ACHN (cell line): ENCODE measurements at regions not wholly inside any gene's neighbourhood (a gene's known extent, or its start where the extent isn't known, plus 50 kb on each side); places are given as distances from the start of the nearest gene placed in this dataset.

Experiments
- DNase-seq: peaks from one replicate; pipeline ENCODE4 v3.0.0-alpha.2; 2015
- in situ Hi-C: cut with HindIII; loops from 2 replicates; pipeline ENCODE4 v1.10.0; 2017; ENCODE audit warnings: low sequenced_read_pairs, low pct_ligation_motif_present, low pct_unique_long_range_greater_than_20kb

DNA sequence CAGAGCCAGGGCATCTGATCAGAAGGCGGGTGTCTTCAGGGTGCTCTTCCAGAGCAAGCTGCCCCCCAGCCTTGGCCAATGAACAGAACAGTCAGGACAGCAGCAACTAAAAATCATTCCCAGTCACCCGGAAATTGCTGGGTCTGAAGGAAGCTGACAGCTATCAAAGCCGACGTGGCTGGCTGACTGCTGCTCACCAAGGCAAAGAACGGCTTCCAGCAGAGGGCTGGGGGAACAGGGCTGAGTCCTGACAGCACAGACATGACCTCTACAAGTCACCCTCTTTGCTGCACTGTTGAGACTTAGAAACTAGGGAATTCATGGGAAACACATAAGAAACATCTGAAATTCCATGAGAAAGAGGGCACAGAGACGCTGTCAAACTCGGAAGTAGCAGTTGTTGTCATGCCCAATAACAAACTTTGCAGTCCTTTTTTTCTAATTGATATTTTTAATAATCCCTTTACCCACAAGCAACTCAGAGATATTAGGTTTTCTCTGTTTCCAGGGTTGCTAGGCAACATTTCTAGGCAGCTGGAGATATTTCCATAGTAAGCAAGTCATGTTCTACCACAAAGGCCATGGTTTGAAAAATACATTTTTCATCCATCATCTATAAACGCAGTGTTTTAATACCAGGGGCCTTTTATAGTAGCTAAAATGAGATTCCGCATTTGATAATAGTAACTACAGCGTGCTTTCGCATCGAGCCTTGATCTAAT is 365.2 kb downstream of the SEC23A start:
- in situ Hi-C loops = no loop called here
- DNase-seq = no peak

DNA sequence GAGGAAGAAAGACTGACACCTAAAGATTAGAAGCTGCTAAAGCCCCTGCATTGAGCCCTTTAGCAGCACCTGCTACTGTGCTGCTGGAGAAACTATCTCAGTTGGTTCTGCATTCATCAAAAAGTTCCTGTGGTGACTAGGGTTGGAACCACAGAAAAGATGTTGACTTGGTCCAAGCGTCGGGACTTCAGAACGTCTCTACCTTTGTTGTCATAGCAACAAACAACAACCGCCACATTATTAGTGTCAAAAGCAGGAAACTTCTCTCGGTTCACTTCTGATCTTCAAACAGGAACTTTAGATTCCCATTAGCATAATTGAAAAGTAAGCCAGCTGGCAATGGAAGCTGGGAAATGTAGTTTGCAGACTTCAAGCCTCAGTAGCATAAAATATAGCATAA is 368.0 kb downstream of the SEC23A start:
- no peak for DNase-seq
- in situ Hi-C loops = no loop called here

DNA sequence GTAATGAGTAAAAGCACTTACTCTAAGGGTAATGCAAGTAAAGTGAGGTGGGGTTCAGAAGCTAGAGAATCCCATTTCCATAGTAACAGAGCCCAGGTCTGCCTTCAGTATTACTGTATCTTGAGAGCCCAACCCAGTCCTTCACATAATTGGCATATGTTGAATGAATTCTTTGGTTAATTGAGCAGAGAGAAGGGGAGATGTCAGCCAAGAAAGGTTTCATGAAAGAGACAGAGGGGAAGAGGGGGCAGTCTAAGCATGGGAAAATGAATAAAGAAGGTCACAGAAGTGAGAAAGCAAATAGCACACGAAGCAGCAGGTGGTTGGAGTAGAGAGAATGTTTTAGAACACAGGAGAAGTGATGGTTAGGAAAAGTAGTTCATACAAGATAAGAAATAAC is 371.1 kb downstream of the SEC23A start:
- in situ Hi-C loops = no loop called here
- DNase-seq = no peak

DNA sequence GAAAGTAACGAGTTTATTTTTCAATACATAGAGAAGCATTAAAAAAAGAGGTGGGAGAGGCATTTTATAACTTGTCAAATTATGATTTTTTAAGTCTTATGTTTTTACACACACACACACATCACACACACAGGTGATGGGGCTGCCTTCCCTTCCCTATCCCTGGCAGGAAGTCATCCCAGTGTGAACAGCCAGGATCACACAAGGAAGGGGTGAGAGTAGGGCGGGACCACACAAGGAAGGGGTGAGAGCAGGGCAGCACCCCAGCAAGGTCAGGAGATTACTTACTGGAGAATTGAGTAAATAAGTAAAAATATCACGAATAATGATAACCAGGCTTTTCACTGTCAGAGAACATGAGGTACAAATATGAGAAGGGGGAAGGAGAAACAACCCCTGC is 372.6 kb downstream of the SEC23A start:
- in situ Hi-C loops = no loop called here
- no peak for DNase-seq

DNA sequence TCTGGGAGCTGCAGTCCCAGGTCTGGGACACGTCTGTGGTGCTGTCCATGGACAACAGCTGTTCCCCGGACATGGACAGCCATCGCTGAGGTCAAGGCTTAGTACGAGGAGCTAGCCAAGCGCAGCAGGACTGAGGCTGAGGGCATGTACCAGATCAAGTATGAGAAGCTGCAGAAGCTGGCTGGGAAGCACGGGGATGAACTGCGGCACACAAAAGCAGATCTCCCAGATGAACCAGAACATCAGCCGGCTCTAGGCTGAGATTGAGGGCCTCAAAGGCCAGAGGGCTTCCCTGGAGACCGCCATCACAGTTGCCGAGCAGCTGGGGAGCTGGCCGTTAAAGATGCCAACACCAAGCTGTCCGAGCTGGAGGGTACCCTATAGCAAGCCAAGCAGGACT is 375.3 kb downstream of the SEC23A start:
- in situ Hi-C loops = no loop called here
- no peak for DNase-seq

DNA sequence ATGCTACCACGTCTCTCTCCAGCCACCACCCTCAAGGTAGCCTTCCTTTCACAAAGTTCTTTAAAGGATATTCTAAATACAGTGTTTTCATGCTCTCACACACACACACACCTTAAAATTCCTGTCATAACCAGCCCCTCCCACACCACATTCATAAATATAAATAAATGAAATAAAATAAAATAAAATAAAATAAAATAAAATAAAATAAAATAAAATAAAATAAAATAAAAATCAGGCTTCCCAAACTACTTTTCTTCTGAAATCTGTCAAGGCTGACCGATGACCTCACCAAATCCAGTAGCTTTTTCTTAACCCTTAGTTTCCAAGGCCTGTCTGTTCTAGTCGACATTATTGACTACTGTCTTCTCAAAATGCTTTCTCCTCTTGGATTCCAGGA is 378.4 kb downstream of the SEC23A start:
- in situ Hi-C loops = no loop called here
- no peak for DNase-seq

DNA sequence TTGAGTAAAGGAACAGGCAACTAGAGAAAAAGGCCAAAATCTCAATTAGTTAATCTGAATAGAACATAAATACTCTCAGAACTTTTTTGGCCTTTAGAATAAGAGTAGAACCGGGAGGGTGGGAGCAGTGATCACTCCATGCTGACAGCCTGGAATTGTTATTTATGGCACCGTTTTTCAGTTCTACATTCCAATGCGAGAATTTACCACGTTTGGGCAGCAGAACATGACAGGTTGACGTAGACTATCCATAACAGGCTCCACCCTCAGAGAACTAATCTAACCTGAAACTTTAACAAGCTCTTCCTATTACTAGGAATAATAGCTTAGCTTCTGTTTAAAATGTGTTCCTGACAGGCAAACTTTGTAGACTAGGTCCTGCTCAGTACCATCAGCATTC is 379.1 kb downstream of the SEC23A start:
- in situ Hi-C loops = no loop called here
- no peak for DNase-seq

DNA sequence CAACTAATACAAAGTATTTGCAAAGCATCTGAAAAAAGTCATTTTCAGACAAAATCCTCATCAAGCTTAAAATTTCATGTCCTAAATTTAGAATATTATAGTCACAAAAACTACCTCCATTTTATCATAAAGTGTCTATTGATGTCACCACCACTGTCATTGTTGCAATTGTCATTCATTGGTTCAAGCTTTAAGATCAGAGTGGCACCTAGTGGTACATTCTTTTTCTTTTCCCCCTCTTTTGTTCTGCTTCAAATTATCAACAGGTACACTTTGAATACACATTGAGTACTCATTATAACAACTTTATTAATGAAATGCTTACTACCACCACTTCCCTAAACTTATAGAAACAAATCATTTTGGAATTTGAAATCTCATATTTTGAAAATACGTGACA is 379.8 kb downstream of the SEC23A start:
- DNase-seq = no peak
- in situ Hi-C loops = no loop called here

DNA sequence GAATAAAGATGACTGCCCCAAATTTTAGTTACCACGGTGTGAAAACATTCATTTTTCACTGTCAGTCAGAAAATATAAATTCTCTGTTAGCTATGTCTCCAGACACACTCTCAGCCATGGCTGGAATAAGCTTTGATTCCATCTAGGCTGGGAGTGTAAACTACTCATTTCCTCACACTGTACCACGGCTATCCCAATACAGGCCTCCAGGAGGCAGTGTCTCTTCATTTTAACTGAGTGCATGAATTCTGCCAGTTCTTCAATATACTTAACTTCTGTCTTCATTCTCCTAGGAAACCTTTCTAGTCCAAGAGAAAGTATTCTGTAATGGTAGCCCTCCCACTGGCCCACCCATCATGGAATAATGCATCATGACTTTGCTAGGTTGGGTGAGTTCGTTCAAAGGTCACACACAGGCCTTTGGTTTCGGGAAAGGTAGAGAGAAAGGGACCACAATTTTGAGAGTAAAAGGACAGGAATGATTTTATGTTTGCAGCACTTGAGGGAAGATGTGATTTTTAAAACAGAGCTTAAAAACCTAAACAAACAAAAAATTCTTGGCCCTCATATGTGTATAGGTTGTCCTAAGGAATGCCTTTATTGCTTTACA is 381.1 kb downstream of the SEC23A start:
- peak; percentile 52 for DNase-seq
- in situ Hi-C loops = no loop called here

DNA sequence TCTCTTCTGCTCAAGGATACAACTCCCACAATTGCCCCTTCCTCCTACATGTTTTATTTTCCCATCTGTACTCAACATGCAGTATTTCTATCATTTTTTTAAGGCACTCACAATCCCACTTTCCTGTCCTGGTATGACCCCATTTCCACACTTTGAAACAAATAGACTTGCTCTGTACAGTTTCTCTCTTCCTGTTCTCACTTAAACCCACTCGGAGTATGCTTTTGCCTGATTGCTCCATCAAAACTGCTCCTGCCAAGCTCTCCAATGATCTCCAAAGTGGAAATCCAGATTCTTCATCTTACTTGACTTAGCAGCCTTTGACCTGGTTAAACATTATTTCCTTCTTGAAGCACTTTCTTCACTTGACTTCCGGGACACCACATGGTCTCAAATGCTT is 384.5 kb downstream of the SEC23A start:
- no peak for DNase-seq
- in situ Hi-C loops = no loop called here

DNA sequence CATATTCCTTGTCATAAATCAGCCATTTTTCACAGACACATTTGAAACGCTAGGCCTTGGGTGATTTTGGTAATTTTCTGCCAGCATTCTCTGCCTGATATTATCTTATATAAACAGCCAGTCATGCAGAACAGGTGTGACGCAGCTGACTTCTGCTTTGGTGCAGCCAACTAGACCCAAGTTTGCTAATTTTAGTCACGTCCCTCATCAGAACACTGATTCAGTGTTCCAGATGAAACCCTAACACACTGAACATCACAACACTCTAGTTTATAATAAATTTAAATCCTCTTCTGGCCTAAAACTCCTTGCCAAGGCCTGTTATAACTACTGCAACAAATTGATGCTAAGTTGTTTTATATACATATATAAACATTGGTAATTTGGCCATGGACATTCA is 386.1 kb downstream of the SEC23A start:
- no peak for DNase-seq

DNA sequence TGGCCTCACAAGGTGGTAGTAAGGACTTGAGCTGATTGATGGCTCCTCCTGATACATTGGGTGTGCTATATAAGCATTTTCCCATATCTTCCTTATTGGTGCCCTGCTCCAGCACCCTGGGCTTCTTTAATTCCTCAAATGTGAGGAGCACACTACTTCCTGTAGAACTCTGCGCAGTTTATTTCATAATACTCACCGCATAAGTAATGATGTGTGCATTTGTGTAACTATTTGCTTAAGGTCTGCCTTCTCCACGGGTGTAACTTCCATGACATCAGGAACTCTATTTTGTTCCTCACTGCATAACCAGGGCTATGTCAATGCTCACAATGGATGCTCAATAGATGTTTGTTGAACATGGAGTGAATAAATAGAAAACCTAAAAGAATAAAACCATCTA is 392.2 kb downstream of the SEC23A start:
- in situ Hi-C loops = no loop called here
- DNase-seq = no peak

More for the DNA sequence above, 386.1 kb downstream of the SEC23A start:
- in situ Hi-C loops = no loop called here

DNA sequence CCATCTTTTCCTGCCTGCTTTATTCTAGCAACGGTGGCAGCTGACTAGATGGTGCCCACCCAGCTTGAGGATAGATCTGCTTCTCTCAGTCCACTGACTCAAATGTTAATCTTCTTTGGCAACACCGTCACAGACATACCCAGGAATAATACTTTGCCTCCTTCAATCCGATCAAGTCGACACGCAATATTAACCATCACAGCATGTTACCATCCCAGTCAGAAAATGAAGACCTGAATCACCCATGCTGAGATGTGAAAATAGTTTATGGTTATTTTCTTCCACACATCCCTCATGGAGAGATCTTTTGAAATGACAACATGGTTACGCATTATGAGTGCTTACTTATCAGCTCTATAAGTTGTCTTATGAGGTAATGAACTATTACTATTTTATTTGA is 392.8 kb downstream of the SEC23A start:
- no peak for DNase-seq
- in situ Hi-C loops = no loop called here

DNA sequence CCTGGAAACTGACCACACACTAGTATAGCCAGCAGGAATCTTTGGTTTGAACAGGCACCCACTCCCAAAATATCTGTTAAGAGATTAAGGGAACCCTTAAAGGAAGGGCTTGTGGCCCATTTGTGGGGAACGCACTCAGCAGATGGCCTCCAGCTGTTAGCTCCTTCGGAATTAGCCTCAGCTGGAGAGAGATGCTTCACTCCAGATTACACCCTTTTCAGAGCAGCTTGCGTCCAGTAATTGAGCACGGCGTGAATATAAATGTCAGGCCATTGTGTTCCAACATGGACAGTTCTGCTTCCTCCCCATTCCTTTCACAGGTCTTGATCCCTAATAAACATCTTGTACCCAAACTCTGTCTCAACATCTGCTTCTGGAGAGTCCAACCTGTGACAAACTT is 397.8 kb downstream of the SEC23A start:
- in situ Hi-C loops = no loop called here
- DNase-seq = no peak

DNA sequence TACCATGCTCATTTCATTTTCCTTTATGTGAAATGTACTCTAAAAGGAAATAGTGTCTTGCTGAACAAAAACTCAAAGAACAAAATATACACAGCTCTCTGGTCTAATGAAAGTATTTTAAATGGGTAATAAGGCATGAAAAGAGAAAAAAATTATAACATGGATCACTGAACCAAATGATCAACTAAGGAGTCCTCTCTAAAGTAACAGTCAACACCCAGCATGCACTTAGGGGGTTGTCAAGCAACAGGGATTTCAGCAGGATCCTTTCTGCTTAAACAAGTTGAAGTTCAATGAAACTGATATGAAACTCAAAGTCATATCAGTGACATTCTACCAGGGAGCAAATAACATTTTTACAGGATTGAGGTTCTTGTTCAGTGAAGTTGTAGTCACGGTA is 398.8 kb downstream of the SEC23A start:
- no peak for DNase-seq
- in situ Hi-C loops = no loop called here

DNA sequence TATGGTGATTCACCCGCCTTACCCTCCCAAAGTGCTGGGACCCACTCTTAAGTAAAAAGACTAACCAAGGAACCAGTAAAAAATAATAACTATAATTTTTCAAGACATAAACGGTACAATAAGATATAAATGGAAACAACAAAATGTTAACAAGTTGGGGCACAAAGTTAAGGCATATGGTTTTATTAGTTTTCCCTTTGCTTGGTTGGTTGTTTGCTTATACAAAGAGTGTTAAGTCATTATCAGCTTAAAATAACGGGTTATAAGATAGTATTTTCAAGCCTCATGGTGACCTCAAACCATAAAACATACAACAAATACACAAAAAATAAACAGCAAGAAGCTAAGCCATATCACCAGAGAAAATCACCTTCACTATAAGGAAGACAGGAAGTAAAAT is 406.1 kb downstream of the SEC23A start:
- in situ Hi-C loops = no loop called here
- no peak for DNase-seq

DNA sequence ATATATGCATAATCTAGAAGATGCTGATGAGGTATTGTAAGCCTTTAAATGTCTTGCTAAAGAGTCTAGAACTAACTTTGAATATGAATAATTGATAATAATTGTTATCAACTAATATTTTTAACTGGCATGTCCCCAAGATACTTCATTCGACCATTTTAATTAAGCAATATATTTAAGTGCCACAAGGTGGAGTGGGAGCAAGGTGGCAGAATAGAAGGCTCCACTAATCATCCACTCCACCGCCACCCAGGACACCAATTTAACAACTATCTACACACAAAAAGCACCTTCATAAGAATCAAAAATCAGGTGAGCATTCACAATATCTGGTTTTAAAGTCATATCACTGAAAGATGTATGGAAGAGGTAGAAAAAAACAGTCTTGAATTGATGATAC is 409.6 kb downstream of the SEC23A start:
- no peak for DNase-seq
- in situ Hi-C loops = no loop called here

DNA sequence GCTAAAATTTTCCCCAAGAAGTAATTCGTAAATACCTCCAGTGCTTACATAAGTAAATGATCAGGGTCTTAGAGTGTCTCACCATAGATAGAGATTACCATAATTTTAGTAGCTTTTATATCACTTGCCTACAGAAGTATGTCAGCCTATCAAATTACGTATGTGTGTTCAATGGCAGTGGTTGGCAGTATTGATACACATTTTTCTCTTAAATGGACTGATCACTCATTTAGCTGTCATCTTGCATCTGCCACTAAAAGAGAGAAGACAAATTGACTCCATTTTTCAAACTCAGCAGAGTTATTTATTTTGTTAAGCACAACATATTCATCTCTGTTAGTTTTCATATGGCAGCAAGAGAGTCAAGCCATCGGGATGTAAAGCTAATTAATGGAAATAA is 413.1 kb upstream of the CLEC14A start:
- in situ Hi-C loops = no loop called here

DNA sequence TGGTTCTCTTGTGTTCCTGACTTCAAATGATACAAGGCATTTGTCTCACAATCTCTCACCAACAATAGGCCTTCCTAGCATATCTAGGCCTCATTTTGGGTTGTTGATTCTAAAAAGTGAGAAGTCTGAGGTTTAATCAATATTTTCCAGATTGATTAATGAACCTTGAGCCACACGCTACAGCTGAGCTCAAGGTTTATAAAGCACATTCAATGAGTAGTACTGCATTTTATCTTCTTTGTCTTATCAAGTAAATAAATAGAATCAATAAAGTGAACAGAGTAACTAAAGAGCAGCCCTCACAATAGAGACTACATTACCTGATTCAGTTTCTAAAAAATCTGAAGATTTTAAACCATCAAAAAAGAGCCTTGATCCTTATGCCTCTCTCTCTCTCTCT is 407.5 kb upstream of the CLEC14A start:
- in situ Hi-C loops = no loop called here
- DNase-seq = no peak

More for the DNA sequence above, 413.1 kb upstream of the CLEC14A start:
- DNase-seq = no peak

DNA sequence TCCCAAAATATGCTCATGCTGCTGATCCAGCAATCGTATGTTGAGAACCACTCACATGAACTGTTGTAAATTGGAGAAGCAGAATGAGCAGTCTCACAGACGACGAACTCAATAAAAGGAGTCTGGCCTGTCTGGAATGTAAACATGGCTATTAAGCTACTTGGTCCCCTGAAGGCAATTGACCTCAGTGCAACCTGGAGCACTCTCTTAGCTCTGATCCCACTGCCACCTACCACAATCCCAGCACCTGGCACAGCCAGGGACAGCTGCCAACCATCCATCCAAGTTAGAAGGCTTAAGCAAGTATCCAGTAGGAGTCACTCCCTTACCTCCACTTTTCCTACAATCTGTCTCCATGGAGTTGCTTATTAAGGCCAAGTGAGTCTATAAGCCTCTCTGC is 406.9 kb upstream of the CLEC14A start:
- DNase-seq = no peak
- in situ Hi-C loops = no loop called here

DNA sequence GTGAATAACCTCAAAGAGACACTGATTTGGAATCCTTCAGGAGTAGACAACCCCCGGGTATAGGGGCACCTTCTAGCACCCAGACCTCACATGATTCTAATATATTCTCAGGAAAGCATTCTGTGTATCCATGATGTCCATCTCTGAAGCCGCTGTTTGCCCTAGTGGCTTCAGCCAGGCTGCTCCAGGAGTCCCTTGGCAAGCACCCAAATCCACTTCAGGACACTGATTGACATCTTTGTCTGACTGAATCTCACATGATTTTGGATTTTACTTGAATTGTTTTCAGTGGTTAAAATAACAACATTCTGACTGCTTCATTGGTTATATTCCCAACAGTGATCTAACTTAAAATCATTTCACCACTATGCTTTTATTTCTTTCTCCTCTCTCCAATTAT is 390.5 kb upstream of the CLEC14A start:
- in situ Hi-C loops = no loop called here
- DNase-seq = no peak
